ENCODE measurements at regions not wholly inside any gene's neighbourhood (a gene's known extent, or its start where the extent isn't known, plus 50 kb on each side); places are given as distances from the start of the nearest gene placed in this dataset.

- no peaks in the 10 kb centered on the region for H3K27me3 ChIP-seq (ENCODE audit: control insufficient read depth in 1 of 2, insufficient read depth in 2 of 2, low read length in 2 of 2)
- H3K9ac ChIP-seq (ENCODE audit: low read depth in 1 of 2, low read length in 2 of 2): no peak overlapping the region
- H3K4me3 ChIP-seq (ENCODE audit: low read depth in 1 of 2, low read length in 2 of 2): no peak overlapping the region
- no peaks in the 10 kb centered on the region for H3K36me3 ChIP-seq (ENCODE audit: control insufficient read depth in 1 of 2, insufficient read depth in 2 of 2, low read length in 2 of 2)
- H3K4me1 ChIP-seq (ENCODE audit: control insufficient read depth in 1 of 2, insufficient read depth in 2 of 2, low read length in 2 of 2): no peaks in the 10 kb centered on the region
- H3K27ac ChIP-seq (ENCODE audit: low read depth, low read length): no peak overlapping the region
- H3K9me3 ChIP-seq (ENCODE audit: control insufficient read depth in 1 of 2, low read length in 2 of 2): peaks cover 2 to 4% of the 10 kb centered on the region in 2 donors
Measured at GRCh38 chr6:91562955-91563354, 976.1 kb upstream of the MAP3K7 start.

- Histone ChIP-seq H3K4me3 (ENCODE audit: low read depth in 1 of 2, low read length in 2 of 2) (no peak overlapping the region), H3K36me3 (ENCODE audit: control insufficient read depth in 1 of 2, insufficient read depth in 2 of 2, low read length in 2 of 2) (no peaks in the 10 kb centered on the region), H3K9ac (ENCODE audit: low read depth in 1 of 2, low read length in 2 of 2) (no peak overlapping the region), H3K27ac (ENCODE audit: low read depth, low read length) (no peak overlapping the region), H3K9me3 (ENCODE audit: control insufficient read depth in 1 of 2, low read length in 2 of 2) (peaks cover 2 to 4% of the 10 kb centered on the region in 2 donors), H3K27me3 (ENCODE audit: control insufficient read depth in 1 of 2, insufficient read depth in 2 of 2, low read length in 2 of 2) (no peaks in the 10 kb centered on the region), H3K4me1 (ENCODE audit: control insufficient read depth in 1 of 2, insufficient read depth in 2 of 2, low read length in 2 of 2) (no peaks in the 10 kb centered on the region)
Measured at GRCh38 chr6:91560409-91560808, 973.5 kb upstream of the MAP3K7 start.

- Histone ChIP-seq H3K27me3 (ENCODE audit: control insufficient read depth in 1 of 2, insufficient read depth in 2 of 2, low read length in 2 of 2) (no peaks in the 10 kb centered on the region), H3K27ac (ENCODE audit: low read depth, low read length) (no peak overlapping the region), H3K4me1 (ENCODE audit: control insufficient read depth in 1 of 2, insufficient read depth in 2 of 2, low read length in 2 of 2) (no peaks in the 10 kb centered on the region), H3K9ac (ENCODE audit: low read depth in 1 of 2, low read length in 2 of 2) (no peak overlapping the region), H3K4me3 (ENCODE audit: low read depth in 1 of 2, low read length in 2 of 2) (no peak overlapping the region), H3K36me3 (ENCODE audit: control insufficient read depth in 1 of 2, insufficient read depth in 2 of 2, low read length in 2 of 2) (no peaks in the 10 kb centered on the region), H3K9me3 (ENCODE audit: control insufficient read depth in 1 of 2, low read length in 2 of 2) (no peaks in the 10 kb centered on the region)
Measured at GRCh38 chr6:91540902-91541301, 954.0 kb upstream of the MAP3K7 start.

GRCh38 chr6:91539456-91539855 lies 952.6 kb upstream of the MAP3K7 start:
- Histone ChIP-seq H3K36me3 (ENCODE audit: control insufficient read depth in 1 of 2, insufficient read depth in 2 of 2, low read length in 2 of 2) (no peaks in the 10 kb centered on the region), H3K4me3 (ENCODE audit: low read depth in 1 of 2, low read length in 2 of 2) (no peak overlapping the region), H3K27ac (ENCODE audit: low read depth, low read length) (no peak overlapping the region), H3K9me3 (ENCODE audit: control insufficient read depth in 1 of 2, low read length in 2 of 2) (no peaks in the 10 kb centered on the region), H3K4me1 (ENCODE audit: control insufficient read depth in 1 of 2, insufficient read depth in 2 of 2, low read length in 2 of 2) (no peaks in the 10 kb centered on the region), H3K9ac (ENCODE audit: low read depth in 1 of 2, low read length in 2 of 2) (no peak overlapping the region), H3K27me3 (ENCODE audit: control insufficient read depth in 1 of 2, insufficient read depth in 2 of 2, low read length in 2 of 2) (no peaks in the 10 kb centered on the region)

GRCh38 chr6:91538622-91539021 lies 951.8 kb upstream of the MAP3K7 start:
- no peaks in the 10 kb centered on the region for H3K36me3 ChIP-seq (ENCODE audit: control insufficient read depth in 1 of 2, insufficient read depth in 2 of 2, low read length in 2 of 2)
- no peaks in the 10 kb centered on the region for H3K9me3 ChIP-seq (ENCODE audit: control insufficient read depth in 1 of 2, low read length in 2 of 2)
- H3K27me3 ChIP-seq (ENCODE audit: control insufficient read depth in 1 of 2, insufficient read depth in 2 of 2, low read length in 2 of 2): no peaks in the 10 kb centered on the region
- H3K27ac ChIP-seq (ENCODE audit: low read depth, low read length): no peak overlapping the region
- H3K4me1 ChIP-seq (ENCODE audit: control insufficient read depth in 1 of 2, insufficient read depth in 2 of 2, low read length in 2 of 2): no peaks in the 10 kb centered on the region
- H3K4me3 ChIP-seq (ENCODE audit: low read depth in 1 of 2, low read length in 2 of 2): no peak overlapping the region
- H3K9ac ChIP-seq (ENCODE audit: low read depth in 1 of 2, low read length in 2 of 2): no peak overlapping the region

- H3K27ac ChIP-seq (ENCODE audit: low read depth, low read length): no peak overlapping the region
- no peak overlapping the region for H3K4me3 ChIP-seq (ENCODE audit: low read depth in 1 of 2, low read length in 2 of 2)
- no peaks in the 10 kb centered on the region for H3K27me3 ChIP-seq (ENCODE audit: control insufficient read depth in 1 of 2, insufficient read depth in 2 of 2, low read length in 2 of 2)
- H3K4me1 ChIP-seq (ENCODE audit: control insufficient read depth in 1 of 2, insufficient read depth in 2 of 2, low read length in 2 of 2): no peaks in the 10 kb centered on the region
- H3K9me3 ChIP-seq (ENCODE audit: control insufficient read depth in 1 of 2, low read length in 2 of 2): no peaks in the 10 kb centered on the region
- no peak overlapping the region for H3K9ac ChIP-seq (ENCODE audit: low read depth in 1 of 2, low read length in 2 of 2)
- H3K36me3 ChIP-seq (ENCODE audit: control insufficient read depth in 1 of 2, insufficient read depth in 2 of 2, low read length in 2 of 2): no peaks in the 10 kb centered on the region
Measured at GRCh38 chr6:91534614-91535013, 947.7 kb upstream of the MAP3K7 start.

GRCh38 chr6:91523511-91523910 lies 936.6 kb upstream of the MAP3K7 start:
- Histone ChIP-seq H3K9ac (ENCODE audit: low read depth in 1 of 2, low read length in 2 of 2) (no peak overlapping the region), H3K4me3 (ENCODE audit: low read depth in 1 of 2, low read length in 2 of 2) (no peak overlapping the region), H3K27me3 (ENCODE audit: control insufficient read depth in 1 of 2, insufficient read depth in 2 of 2, low read length in 2 of 2) (no peaks in the 10 kb centered on the region), H3K9me3 (ENCODE audit: control insufficient read depth in 1 of 2, low read length in 2 of 2) (no peaks in the 10 kb centered on the region), H3K27ac (ENCODE audit: low read depth, low read length) (no peak overlapping the region), H3K36me3 (ENCODE audit: control insufficient read depth in 1 of 2, insufficient read depth in 2 of 2, low read length in 2 of 2) (no peaks in the 10 kb centered on the region), H3K4me1 (ENCODE audit: control insufficient read depth in 1 of 2, insufficient read depth in 2 of 2, low read length in 2 of 2) (no peaks in the 10 kb centered on the region)

- Histone ChIP-seq H3K36me3 (ENCODE audit: control insufficient read depth in 1 of 2, insufficient read depth in 2 of 2, low read length in 2 of 2) (no peaks in the 10 kb centered on the region), H3K4me1 (ENCODE audit: control insufficient read depth in 1 of 2, insufficient read depth in 2 of 2, low read length in 2 of 2) (no peaks in the 10 kb centered on the region), H3K9ac (ENCODE audit: low read depth in 1 of 2, low read length in 2 of 2) (no peak overlapping the region), H3K9me3 (ENCODE audit: control insufficient read depth in 1 of 2, low read length in 2 of 2) (no peaks in the 10 kb centered on the region), H3K27me3 (ENCODE audit: control insufficient read depth in 1 of 2, insufficient read depth in 2 of 2, low read length in 2 of 2) (no peaks in the 10 kb centered on the region), H3K4me3 (ENCODE audit: low read depth in 1 of 2, low read length in 2 of 2) (no peak overlapping the region), H3K27ac (ENCODE audit: low read depth, low read length) (no peak overlapping the region)
Measured at GRCh38 chr6:91521999-91522398, 935.1 kb upstream of the MAP3K7 start.

GRCh38 chr6:91509711-91510110 lies 922.8 kb upstream of the MAP3K7 start:
- Histone ChIP-seq H3K27me3 (ENCODE audit: control insufficient read depth in 1 of 2, insufficient read depth in 2 of 2, low read length in 2 of 2) (no peaks in the 10 kb centered on the region), H3K27ac (ENCODE audit: low read depth, low read length) (no peak overlapping the region), H3K36me3 (ENCODE audit: control insufficient read depth in 1 of 2, insufficient read depth in 2 of 2, low read length in 2 of 2) (no peaks in the 10 kb centered on the region), H3K4me1 (ENCODE audit: control insufficient read depth in 1 of 2, insufficient read depth in 2 of 2, low read length in 2 of 2) (no peaks in the 10 kb centered on the region), H3K9me3 (ENCODE audit: control insufficient read depth in 1 of 2, low read length in 2 of 2) (no peaks in the 10 kb centered on the region), H3K4me3 (ENCODE audit: low read depth in 1 of 2, low read length in 2 of 2) (no peak overlapping the region), H3K9ac (ENCODE audit: low read depth in 1 of 2, low read length in 2 of 2) (no peak overlapping the region)

GRCh38 chr6:91509039-91509438 lies 922.2 kb upstream of the MAP3K7 start:
- Histone ChIP-seq H3K9me3 (ENCODE audit: control insufficient read depth in 1 of 2, low read length in 2 of 2) (no peaks in the 10 kb centered on the region), H3K4me1 (ENCODE audit: control insufficient read depth in 1 of 2, insufficient read depth in 2 of 2, low read length in 2 of 2) (no peaks in the 10 kb centered on the region), H3K27ac (ENCODE audit: low read depth, low read length) (no peak overlapping the region), H3K4me3 (ENCODE audit: low read depth in 1 of 2, low read length in 2 of 2) (no peak overlapping the region), H3K9ac (ENCODE audit: low read depth in 1 of 2, low read length in 2 of 2) (no peak overlapping the region), H3K36me3 (ENCODE audit: control insufficient read depth in 1 of 2, insufficient read depth in 2 of 2, low read length in 2 of 2) (no peaks in the 10 kb centered on the region), H3K27me3 (ENCODE audit: control insufficient read depth in 1 of 2, insufficient read depth in 2 of 2, low read length in 2 of 2) (no peaks in the 10 kb centered on the region)

- Histone ChIP-seq H3K9ac (ENCODE audit: low read depth in 1 of 2, low read length in 2 of 2) (no peak overlapping the region), H3K27ac (ENCODE audit: low read depth, low read length) (no peak overlapping the region), H3K9me3 (ENCODE audit: control insufficient read depth in 1 of 2, low read length in 2 of 2) (no peaks in the 10 kb centered on the region), H3K27me3 (ENCODE audit: control insufficient read depth in 1 of 2, insufficient read depth in 2 of 2, low read length in 2 of 2) (no peaks in the 10 kb centered on the region), H3K36me3 (ENCODE audit: control insufficient read depth in 1 of 2, insufficient read depth in 2 of 2, low read length in 2 of 2) (no peaks in the 10 kb centered on the region), H3K4me1 (ENCODE audit: control insufficient read depth in 1 of 2, insufficient read depth in 2 of 2, low read length in 2 of 2) (no peaks in the 10 kb centered on the region), H3K4me3 (ENCODE audit: low read depth in 1 of 2, low read length in 2 of 2) (no peak overlapping the region)
Measured at GRCh38 chr6:91506509-91506908, 919.6 kb upstream of the MAP3K7 start.
